Smooth muscle cell (in vitro differentiated cells): ENCODE measurements at regions not wholly inside any gene's neighbourhood (a gene's known extent, or its start where the extent isn't known, plus 50 kb on each side); places are given as distances from the start of the nearest gene placed in this dataset.

Experiments used
- DNase-seq: peaks from one replicate; lab custom pipeline; 2025; ENCODE audit not compliant: unreplicated experiment; lab: John Stamatoyannopoulos, UW
- H2AFZ ChIP-seq: fragments of 200-600 bp; sonication (generic); 2 replicates; pipeline ENCODE4 v1.6.0; 2016; ENCODE audit warnings: antibody characterized with exemption, low read depth, mild to moderate bottlenecking
- H3F3A ChIP-seq: fragments of 200-600 bp; sonication (generic); 2 replicates; pipeline ENCODE4 v1.6.0; 2017; ENCODE audit warnings: antibody characterized with exemption, low read depth
- H3K27ac ChIP-seq: fragments of 200-600 bp; sonication (generic); 2 replicates; pipeline ENCODE4 v1.5.1; 2016; ENCODE audit warnings: low read depth, mild to moderate bottlenecking
- H3K27me3 ChIP-seq: fragments of 200-600 bp; sonication (generic); 2 replicates; pipeline ENCODE4 v1.6.1; 2016; ENCODE audit warnings: low read depth, mild to moderate bottlenecking
- H3K36me3 ChIP-seq: fragments of 200-600 bp; sonication (generic); 2 replicates; pipeline ENCODE4 v1.5.1; 2016; ENCODE audit warnings: low read depth
- H3K4me1 ChIP-seq: fragments of 200-600 bp; sonication (generic); 2 replicates; pipeline ENCODE4 v1.5.1; 2016; ENCODE audit warnings: low read depth
- H3K4me2 ChIP-seq: fragments of 200-600 bp; sonication (generic); 2 replicates; pipeline ENCODE4 v1.6.0; 2016; ENCODE audit warnings: mild to moderate bottlenecking
- H3K4me3 ChIP-seq: fragments of 200-600 bp; sonication (generic); 2 replicates; pipeline ENCODE4 v1.5.1; 2016; ENCODE audit warnings: mild to moderate bottlenecking
- H3K79me2 ChIP-seq: fragments of 200-600 bp; sonication (generic); 2 replicates; pipeline ENCODE4 v1.6.0; 2016; ENCODE audit warnings: low read depth, mild to moderate bottlenecking
- H3K9ac ChIP-seq: fragments of 200-600 bp; sonication (generic); 2 replicates; pipeline ENCODE4 v1.6.0; 2016; ENCODE audit warnings: low read depth
- H3K9me3 ChIP-seq: fragments of 200-600 bp; sonication (generic); replicated peaks from 2 replicates; pipeline ENCODE4 v1.5.1; 2016; ENCODE audit warnings: low read depth
- H4K20me1 ChIP-seq: fragments of 200-600 bp; sonication (generic); 2 replicates; pipeline ENCODE4 v1.6.0; 2016; ENCODE audit warnings: low read depth
- WGBS: methylation state at CpG from one replicate; pipeline ENCODE4 v1.1.7; 2016; ENCODE audit warnings: low lambda C conversion rate; 5-methylcytosine and 5-hydroxymethylcytosine counted together
- TF ChIP-seq, protein P1 (sequence below): fragments of 200-600 bp; sonication (generic); IDR thresholded peaks from 2 replicates; pipeline ENCODE4 v1.5.1; 2017; ENCODE audit warnings: borderline replicate concordance, mild to moderate bottlenecking, antibody characterized with exemption; ENCODE audit not compliant: insufficient read depth, poor library complexity, severe bottlenecking

DNA sequence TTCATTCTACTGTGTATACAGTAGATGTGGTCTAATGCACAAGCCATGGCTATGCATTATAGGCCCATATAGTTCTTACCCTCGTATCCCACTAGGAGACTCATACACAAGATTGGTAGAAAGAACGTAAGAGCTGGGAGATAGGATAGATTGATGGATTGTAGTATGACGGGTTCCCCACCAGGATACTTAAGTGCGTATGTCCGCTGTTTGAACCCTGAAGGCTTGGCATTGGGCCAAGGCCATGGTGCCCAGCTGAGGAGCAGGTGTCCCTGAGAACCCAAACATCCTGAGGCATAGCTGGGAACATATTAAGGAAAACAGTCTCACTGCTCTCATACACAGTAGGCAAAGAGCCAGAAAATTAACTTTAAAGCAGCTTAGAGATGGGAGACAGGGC is 617.5 kb upstream of the KLF12 start:
- Histone ChIP-seq H4K20me1 (no peaks in the 10 kb centered on the region), H3K27me3 (no peaks in the 10 kb centered on the region), H3K9ac (no peak overlapping the region), H3K27ac (no peak overlapping the region), H3K4me2 (no peak overlapping the region), H3F3A (no peaks in the 10 kb centered on the region), H3K79me2 (no peaks in the 10 kb centered on the region), H3K4me1 (no peaks in the 10 kb centered on the region), H3K36me3 (no peaks in the 10 kb centered on the region), H2AFZ (no peak overlapping the region), H3K9me3 (no peaks in the 10 kb centered on the region), H3K4me3 (no peak overlapping the region)
- DNase-seq = no peak
- TF ChIP-seq, protein P1, sequence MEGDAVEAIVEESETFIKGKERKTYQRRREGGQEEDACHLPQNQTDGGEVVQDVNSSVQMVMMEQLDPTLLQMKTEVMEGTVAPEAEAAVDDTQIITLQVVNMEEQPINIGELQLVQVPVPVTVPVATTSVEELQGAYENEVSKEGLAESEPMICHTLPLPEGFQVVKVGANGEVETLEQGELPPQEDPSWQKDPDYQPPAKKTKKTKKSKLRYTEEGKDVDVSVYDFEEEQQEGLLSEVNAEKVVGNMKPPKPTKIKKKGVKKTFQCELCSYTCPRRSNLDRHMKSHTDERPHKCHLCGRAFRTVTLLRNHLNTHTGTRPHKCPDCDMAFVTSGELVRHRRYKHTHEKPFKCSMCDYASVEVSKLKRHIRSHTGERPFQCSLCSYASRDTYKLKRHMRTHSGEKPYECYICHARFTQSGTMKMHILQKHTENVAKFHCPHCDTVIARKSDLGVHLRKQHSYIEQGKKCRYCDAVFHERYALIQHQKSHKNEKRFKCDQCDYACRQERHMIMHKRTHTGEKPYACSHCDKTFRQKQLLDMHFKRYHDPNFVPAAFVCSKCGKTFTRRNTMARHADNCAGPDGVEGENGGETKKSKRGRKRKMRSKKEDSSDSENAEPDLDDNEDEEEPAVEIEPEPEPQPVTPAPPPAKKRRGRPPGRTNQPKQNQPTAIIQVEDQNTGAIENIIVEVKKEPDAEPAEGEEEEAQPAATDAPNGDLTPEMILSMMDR = no peak
- WGBS = 97% methylated on average over 5 of the region's 5 CpGs

DNA sequence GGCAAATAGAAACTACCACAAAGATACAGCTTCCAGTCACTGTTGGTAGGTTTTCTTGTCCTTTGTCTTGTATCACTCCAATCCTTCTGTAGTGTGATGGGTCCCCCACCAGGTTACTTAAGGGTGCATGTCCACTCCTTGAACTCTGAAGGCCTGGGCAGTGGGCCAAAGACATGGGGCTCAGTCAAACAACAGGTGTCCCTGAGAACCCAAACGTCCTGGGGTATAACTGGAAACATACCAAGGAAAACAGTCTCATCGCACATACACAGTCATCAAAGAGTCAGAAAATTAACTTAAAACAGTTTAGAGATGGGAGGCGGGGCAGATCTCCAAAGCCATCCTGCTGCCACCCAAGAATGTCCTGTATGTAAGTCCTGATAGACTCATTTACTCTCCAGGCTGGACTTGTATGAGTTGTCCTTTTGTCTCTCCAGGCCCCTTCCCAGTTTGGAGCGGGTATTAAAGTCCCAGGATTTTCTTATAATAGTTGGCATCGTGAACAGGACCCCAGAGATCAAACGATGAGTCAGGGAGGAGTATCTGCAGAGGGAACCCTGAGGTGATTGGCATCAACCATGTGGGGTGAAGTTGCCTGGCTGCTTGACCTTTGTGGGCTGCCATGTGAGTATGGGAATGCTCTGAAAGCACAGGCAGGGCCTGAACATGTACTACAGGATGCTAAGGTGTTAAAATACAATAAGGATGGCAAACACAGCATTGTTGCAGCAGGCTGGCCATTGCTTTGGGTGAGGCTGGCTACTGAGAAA is 613.2 kb upstream of the KLF12 start:
- H3K4me3 ChIP-seq = no peak overlapping the region
- DNase-seq = no peak
- no peak overlapping the region for H3K4me2 ChIP-seq
- TF ChIP-seq, protein P1 = no peak
- H3K9ac ChIP-seq = no peak overlapping the region
- no peak overlapping the region for H3K27ac ChIP-seq
- H3F3A ChIP-seq = no peaks in the 10 kb centered on the region
- no peaks in the 10 kb centered on the region for H3K27me3 ChIP-seq
- no peaks in the 10 kb centered on the region for H3K79me2 ChIP-seq
- no peaks in the 10 kb centered on the region for H4K20me1 ChIP-seq
- no peaks in the 10 kb centered on the region for H3K9me3 ChIP-seq
- 77% methylated on average over 6 of the region's 6 CpGs for WGBS
- no peak overlapping the region for H2AFZ ChIP-seq
- H3K4me1 ChIP-seq = no peaks in the 10 kb centered on the region
- H3K36me3 ChIP-seq = no peaks in the 10 kb centered on the region

DNA sequence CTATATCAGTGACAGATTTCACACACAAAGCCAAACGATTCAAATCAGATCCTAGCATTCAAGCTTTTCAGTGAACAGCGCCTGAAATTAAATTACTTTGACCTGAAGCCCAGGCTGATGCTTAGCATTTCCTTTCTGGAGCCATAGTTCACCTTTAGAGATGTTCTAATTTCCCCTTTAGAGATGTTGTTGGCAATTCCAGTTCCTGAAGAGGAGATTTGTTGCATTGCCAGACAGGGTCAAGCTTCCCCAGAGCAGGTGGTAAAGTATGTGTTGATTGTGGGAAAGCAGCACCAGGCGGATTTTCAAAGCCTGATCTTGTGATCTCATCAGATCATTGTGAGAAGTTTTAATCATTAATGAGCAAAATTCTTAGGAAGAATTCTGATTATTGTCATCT is 609.8 kb upstream of the KLF12 start:
- H3K27me3 ChIP-seq = no peaks in the 10 kb centered on the region
- no peaks in the 10 kb centered on the region for H4K20me1 ChIP-seq
- H3F3A ChIP-seq = no peaks in the 10 kb centered on the region
- no peak for DNase-seq
- no peaks in the 10 kb centered on the region for H3K79me2 ChIP-seq
- no peak overlapping the region for H3K9ac ChIP-seq
- TF ChIP-seq, protein P1 = no peak
- no peak overlapping the region for H3K4me3 ChIP-seq
- no peak overlapping the region for H3K4me2 ChIP-seq
- no peak overlapping the region for H2AFZ ChIP-seq
- no peaks in the 10 kb centered on the region for H3K4me1 ChIP-seq
- WGBS = 84% methylated on average over 3 of the region's 3 CpGs
- no peak overlapping the region for H3K27ac ChIP-seq
- H3K36me3 ChIP-seq = no peaks in the 10 kb centered on the region
- no peaks in the 10 kb centered on the region for H3K9me3 ChIP-seq

DNA sequence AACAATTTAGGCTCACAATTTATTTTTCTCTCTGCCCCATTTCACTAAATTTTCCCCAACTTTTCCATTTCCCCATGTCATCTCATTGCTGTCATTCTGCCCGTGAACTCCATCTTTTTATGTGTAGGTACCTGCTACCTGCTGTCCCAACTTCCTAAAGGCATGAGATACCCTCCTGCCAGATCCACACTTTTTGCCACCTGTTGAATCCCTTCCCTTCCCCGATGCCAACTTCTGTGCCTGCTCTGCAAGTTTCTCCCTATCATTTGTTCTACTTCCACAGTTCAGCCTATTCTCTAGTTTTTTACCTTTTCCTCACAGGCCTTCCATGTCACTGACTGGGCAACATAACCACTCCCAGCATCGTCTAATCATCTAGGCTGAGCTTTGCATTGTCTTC is 607.5 kb upstream of the KLF12 start:
- H4K20me1 ChIP-seq = no peaks in the 10 kb centered on the region
- H3K4me3 ChIP-seq = no peak overlapping the region
- no peaks in the 10 kb centered on the region for H3K27me3 ChIP-seq
- no peak overlapping the region for H2AFZ ChIP-seq
- H3K27ac ChIP-seq = no peak overlapping the region
- no peak overlapping the region for H3K4me2 ChIP-seq
- no peak for DNase-seq
- no peaks in the 10 kb centered on the region for H3K79me2 ChIP-seq
- H3K9me3 ChIP-seq = no peaks in the 10 kb centered on the region
- TF ChIP-seq, protein P1 = no peak
- WGBS = 95% methylated on average over 3 of the region's 3 CpGs
- no peaks in the 10 kb centered on the region for H3F3A ChIP-seq
- H3K9ac ChIP-seq = no peak overlapping the region
- no peaks in the 10 kb centered on the region for H3K36me3 ChIP-seq
- H3K4me1 ChIP-seq = no peaks in the 10 kb centered on the region
